NCI-H774 (cell line): ENCODE measurements at regions not wholly inside any gene's neighbourhood (a gene's known extent, or its start where the extent isn't known, plus 50 kb on each side); places are given as distances from the start of the nearest gene placed in this dataset.
"Not testable (repeated sequence)": the region's sequence is repeated elsewhere in the genome, so short reads cannot be mapped to it uniquely, and the experiment has no call there.

ENCODE experiments used
- DNase-seq: peaks from one replicate; lab custom pipeline; 2025; lab: John Stamatoyannopoulos, UW

DNA sequence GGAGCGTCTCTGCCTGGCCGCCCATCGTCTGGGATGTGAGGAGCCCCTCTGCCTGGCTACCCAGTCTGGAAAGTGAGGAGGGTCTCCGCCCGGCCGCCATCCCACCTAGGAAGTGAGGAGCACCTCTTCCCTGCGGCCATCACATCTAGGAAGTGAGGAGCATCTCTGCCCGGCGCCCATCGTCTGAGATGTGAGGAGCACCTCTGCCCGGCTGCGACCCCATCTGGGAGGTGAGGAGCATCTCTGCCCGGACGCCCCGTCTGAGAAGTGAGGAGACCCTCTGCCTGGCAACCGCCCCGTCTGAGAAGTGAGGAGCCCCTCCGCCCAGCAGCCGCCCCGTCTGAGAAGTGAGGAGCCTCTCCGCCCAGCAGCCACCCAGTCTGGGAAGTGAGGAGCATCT, 84.5 kb downstream of the IDS start:
- not testable (repeated sequence) for DNase-seq

DNA sequence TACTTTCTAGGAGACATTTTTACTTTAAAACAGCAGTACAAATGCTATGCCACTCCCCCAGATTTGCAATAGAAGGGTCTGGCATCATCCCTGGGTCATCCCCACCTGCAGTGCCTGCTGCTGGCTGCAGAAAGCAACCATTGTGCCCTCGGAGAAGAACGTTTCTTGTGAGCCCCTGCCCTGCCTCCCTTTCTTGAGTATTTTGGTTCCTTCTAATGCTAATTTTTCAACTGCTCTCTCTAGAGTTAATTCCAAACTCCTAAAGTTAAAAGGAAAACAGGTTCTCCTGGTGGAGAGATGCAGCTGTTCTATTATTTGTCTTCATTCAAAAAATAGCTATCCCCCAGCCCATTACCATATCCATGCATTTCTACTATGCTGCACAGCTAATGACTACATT, 107.1 kb downstream of the IDS start:
- DNase-seq: no peak

DNA sequence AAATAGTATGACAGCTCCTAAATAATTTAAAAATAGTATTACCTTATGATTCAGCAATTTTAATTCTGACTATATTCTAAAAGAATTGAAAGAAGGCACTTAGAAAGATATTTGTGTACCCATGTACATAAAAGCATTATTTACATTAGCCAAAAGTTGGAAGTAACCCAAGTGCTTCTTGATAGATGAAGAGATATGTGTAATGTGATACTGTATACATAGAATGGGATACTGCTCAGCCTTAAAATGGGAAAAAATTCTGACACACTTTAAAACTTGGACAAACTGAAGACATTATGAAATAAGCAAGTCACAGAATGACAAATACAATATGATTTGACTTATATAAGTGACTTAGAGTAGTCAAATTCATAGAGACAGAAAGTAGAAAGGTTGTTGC, 112.2 kb downstream of the IDS start:
- DNase-seq: peak; percentile 4

DNA sequence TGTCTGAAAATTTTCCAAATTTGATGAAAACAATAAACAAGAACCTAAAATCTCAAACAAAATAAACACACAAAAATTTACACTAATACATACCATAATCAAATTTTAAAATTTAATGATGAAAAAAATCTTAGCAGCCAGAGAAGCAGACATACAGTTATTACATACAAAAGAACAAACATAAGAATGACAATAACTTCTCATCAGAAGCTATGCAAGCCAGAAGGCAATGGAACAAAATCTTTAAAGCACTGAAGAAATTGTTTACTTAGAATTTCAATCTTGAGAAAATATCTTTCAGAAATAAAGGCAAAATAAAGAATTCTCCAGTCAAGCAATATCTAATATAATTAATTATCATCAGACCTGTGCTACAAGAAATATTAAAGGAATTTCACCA, 121.3 kb downstream of the IDS start:
- DNase-seq: no peak

DNA sequence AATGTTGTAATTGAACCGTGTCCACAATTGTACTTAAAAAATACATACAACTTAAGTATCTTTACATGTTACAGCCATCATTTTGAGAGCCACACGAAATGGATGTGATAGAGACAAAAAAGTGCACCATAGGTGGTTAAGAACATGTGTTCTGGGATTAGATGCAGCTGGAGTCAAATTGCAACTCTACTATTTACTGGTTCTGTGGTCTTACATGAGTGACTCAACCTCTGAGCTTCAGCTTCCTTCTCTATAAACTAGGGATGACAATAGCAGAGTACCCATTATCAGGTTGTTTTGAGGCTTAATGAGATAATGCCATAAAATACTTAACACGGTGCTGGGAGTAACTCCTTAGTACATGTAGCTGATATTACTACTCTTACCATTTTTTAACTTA, 130.4 kb downstream of the IDS start:
- no peak for DNase-seq

DNA sequence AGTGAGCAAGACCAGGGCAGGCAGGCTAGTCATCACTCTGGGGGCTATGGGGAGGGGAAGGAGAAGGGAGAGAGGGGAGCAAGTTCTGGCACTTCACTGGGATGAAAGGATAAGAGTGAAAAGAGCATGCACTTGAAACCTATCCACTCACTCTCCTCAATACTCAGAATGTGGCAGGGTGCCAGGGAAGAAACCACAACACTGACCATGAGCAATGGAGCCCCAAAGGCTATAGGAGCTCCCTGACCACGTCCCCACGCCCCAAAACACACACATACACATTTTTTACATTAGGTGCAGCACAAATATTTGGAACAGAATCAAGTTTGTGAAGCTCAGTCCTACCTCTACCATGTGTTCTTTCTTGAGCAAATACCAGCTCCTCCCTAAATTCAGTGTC, 132.2 kb downstream of the IDS start:
- no peak for DNase-seq

DNA sequence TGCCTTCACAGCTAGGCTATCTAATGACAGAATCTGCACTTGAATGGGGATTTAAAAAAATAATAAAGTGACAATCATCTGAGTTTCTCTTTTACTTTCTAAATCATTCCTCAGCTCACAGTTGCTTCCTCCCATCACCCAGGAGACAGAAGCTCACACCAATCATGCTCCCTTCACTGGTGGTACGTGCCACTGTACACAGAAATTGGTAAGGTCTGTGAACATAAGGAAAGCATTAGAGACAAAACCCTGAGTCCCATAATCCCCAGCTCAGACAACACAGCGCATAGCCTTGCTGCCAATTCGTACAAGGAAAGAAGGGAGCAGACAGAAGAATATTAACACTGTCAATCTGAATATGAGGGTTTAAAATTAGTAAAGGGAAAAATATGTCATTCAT, 133.1 kb downstream of the IDS start:
- no peak for DNase-seq

DNA sequence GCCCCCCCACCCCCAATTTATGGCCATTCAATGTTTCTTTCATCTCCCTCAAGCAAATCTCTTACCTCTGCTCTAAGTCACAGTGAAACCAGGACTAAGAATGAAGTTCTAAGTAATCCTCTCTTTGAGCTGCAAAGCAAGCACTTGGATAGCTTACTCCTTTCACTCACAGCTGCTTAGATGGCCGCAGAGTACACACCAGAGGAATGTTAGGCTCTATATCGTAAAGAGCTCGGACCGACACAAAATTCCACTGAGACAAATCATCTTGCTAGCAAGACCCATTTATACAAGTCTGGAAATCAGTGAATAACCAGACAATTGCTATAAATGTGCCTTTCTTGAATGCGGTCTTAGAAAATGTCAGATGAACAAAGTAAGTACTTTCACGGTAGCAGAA, 135.0 kb downstream of the IDS start:
- DNase-seq: no peak

DNA sequence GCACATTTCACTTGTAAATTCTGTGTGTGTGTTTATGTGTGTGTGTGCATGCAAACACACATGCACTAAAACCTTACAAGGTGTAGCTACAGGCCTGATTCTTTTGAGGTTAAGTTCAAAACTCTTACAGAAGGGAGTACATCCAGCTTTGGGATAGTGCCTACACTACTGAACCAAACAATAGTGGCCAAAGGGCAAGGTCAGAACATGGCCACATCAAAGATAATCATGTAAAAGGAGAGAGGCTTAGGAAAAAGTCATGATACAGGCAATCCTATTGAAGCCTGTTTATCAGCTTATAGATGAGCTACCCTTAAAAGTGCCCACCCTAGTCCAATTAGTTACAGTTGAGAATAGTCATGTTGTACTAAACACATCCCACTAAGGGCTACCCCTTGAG, 139.6 kb downstream of the IDS start:
- no peak for DNase-seq

DNA sequence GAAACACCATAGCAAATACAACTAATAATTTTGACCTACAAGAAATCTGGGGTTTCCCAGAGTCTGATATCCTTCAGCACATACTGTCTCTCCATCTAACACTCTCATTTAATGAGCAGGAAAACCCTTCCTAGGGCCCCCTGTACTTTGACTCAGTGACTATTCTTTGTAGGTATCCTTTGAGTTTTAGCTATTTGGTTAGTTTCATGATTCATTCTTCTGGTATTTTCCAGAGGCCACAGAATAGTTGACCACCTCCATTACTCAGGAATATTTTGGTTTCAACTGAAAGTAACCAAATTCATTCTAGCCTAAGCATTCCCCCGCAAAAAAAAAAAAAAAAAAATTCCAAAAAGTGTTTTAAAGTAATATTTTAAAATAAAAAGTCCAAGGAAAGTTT, 140.0 kb downstream of the IDS start:
- DNase-seq: no peak

DNA sequence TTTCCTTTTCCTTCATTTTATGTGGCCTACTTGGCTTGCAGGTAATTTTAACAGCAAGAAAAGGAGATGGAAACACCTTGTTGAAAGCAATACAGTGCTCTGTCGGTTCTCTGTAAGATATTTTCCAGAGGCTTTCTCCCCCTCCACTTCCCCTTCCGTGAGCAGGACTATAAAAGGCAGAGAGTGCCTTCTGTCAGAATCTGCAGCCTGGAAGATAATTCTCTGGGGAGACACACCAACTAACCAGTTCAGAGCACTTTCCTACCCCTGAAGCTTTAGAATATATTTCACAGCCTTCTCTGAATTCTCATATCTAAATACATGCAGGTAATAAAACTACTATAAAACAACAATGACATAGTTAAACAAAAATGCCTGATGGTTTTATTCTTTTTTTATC, 141.1 kb downstream of the IDS start:
- no peak for DNase-seq

DNA sequence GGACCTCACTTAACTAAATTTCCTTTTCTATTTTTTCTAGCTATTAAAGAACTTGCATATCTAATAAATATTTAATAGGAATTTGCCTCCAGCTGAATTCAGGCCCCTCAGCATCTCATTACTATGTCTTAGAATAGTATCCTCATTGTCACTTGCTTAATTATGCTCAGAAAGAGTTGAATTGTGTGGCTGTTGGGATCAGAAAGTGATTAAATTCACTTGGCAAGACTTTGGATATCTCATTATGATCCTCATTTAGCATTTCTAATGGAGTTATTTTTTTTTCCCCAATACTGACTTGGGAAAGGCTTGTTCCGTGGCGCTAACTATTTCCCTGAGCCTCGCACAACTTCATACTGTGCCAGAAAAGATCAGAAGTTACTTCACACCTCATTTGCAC, 158.8 kb downstream of the IDS start:
- no peak for DNase-seq

DNA sequence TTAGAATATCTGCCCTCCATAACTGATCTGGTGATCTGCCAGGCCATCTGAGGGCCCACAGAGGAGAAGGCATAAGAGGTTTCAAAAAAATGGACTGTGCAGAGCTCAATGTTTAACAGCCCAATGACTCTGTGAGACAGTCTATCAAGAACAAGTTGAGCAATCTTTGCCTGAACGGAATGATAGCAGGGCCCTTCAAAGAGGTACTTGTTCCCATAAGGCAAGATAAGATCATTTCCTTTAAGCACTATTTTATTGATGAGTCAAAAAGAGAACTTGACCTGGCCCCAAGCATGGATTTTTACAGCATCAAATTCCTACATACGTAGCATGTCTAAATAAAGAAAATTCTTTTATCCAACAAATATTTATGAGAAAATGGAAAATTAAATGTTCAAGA, 182.8 kb downstream of the IDS start:
- DNase-seq: no peak

DNA sequence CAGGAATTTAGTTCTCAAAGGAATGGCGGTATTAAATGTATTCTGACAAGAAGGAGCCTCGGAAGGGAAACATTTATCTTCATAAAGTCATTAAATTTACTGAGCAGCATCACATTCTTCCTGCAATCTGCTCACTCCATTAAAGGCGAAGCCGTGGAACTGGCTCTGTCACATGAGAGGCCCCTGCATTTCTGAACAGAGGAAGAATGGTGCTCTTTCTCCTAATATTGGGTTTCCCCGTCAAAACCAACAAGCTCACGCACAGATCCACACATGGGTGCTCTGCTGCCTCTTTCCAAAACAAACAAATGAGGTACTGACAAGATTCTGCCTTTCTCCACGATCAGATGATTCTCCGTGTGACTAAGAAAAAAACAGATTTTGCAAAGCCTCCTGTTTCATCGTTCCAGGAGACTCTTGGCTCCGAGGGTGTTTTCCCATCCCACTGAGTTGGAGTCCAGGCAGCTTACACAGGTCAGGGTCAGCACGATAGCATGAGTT, 191.2 kb downstream of the IDS start:
- no peak for DNase-seq

DNA sequence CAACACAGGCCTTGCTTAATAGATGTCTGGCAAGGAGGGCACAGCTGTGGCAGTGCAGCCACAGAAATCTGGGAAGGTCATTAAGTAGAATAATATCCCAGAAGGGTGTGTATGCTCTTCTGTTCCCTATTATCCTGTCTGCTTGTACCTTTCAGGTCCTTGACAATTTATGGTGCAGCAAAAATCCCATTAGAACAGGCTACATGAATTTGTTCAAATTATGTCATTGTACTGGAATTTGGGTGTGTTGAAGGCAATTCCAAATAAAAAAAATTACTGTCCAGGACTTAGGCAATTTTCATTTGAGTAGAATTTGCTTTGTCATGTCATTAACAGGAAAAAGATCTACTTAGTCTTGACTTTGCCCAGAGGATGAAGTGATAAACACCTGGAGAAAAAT, 192.1 kb downstream of the IDS start:
- no peak for DNase-seq

DNA sequence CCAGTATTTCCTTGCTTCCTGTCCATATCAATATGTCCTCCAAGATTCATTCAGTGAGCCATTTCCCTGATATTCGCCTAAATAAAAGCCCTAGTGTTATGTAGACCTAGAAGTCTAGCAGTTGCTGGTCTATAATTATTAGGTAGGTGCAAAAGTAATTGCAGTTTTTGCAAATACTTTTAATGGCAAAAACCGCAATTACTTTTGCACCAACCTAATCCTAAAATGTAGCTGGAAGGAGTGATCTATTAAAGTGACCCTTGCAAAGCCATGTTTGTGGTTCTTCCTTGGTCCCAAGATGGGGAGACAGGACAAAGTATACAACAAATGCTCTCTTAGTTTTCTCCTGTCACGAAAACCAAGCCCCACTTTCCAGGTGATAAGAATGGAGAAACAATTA, 193.0 kb downstream of the IDS start:
- DNase-seq: no peak

DNA sequence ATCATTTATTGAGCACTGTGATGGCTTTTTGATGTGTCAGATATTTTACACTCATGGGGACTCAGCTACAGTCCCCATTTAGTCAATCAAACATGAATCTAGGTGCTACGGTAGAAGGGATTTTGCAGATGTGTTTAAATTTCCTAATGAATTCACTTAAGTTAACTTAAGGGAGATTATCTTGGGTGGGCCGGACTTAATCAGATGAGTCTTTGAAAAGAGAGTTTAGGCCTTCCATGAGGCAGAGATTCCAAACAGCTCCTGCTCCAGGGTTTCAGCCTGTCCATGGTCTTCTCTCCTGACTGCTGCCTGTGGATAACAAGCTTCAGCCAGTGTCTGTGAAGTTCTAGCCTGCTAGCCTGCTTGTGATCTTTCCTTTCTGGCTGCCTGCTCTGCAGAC, 202.4 kb downstream of the IDS start:
- no peak for DNase-seq

DNA sequence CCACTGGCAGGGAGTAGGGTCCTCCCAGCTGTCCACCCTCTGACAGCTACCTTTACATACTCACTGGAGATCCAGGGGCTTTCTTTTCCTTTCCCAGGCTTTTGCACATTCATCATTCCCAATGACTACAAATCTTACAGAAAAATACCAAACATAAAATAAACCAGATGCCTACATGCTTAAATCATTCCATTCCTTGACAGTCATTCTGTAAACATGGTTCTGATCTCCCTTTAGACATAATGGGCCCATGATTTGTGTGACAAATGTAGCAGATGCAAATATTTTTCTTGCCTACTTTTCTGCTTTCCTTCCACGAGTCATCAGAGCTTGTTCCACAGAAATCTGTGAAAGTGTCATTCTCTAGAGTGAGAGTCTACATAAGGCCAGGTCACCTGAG, 207.0 kb downstream of the IDS start:
- no peak for DNase-seq

DNA sequence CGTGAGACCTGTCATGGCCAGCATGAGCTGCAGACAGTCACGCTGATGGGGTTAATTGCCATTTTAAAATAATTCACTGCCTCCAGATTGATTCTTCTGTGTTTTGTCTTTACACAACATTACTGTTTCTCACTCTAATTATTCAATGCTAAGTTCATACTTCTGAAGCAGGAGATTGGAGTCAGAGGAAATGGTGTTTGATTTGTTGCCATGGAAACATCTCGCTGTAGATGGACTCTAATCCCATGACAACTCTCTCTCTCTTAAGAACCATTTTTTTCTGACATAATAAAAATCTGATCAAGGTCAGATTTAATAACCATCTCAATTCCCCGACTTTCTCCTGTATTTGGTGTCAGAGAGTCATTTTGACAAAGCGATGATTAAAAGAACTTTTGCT, 209.0 kb downstream of the IDS start:
- DNase-seq: no peak

DNA sequence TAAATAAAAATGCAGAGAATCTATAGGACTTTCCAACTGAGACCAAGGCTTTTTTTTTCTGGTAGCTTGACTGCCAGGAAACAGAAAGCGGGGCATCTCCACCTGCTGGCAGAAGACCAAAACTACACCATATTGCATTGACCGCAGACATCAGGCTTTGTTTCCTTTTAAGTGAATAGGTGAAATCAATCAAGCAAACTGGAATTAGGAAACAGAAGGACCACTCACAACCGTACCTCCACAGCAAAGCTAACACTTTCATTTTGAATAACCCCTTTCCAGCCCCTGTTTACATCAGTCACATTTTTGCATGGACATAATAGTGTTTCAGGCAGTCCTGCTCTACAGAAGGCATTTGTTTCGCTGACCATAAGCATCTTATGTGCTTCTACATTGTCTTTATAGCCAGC, 218.2 kb downstream of the IDS start:
- peak; percentile 45 for DNase-seq

DNA sequence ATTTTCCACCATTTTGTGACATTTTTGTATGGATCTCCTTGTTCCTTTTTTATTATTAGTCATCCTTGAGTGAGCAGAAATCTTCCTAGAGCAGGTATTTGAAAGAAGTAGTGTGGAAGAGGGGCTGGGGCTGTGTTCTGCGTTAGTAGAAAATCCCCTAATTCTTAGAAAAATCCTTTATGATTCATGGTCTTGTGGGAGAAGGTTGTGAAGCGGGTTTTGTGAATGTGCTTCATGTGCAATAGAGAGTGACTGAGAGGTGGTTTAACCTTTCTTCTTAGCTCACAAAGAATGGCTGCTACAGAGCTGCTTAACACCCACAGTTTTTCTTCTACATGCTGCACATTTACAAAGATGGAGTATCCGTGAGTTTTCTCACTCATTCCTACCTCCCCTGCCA, 220.5 kb downstream of the IDS start:
- DNase-seq: no peak

DNA sequence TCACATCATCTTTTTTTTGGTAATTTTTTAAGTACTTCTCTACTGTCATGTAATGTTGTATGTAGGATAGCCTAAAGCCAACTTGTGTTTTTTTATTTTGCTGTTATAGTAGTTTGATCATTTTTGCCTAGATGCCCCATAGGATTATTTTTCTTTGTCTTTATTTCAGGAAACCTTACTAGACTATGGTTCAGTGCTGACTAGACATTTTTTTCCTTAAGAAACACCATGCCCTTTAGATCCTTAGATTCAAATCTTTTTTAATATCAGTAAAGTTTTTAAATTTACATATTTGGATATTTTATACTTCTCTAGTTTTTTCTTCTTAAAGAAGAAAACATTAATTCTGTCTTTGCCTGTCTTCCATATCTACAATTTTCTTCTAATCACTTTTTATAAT, 221.3 kb downstream of the IDS start:
- DNase-seq: no peak

DNA sequence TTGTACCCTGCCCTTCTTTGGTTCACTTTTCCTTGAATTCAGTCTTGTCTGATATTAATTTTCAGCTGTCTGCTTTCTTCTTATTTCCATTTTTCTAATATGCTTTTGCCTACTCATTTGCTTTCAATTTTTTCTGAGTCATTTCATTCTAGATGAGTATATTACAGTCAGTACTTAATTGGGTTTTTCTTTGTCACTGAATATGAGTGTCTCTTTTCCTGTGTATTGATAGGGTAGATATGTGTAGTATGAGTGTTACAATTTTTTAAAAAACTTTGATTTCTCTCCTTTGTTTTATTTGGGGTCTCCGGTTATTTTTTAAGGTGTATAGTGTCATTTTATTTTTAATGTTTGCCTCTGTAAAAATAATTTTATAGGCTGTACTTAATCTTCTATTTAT, 222.2 kb downstream of the IDS start:
- no peak for DNase-seq

DNA sequence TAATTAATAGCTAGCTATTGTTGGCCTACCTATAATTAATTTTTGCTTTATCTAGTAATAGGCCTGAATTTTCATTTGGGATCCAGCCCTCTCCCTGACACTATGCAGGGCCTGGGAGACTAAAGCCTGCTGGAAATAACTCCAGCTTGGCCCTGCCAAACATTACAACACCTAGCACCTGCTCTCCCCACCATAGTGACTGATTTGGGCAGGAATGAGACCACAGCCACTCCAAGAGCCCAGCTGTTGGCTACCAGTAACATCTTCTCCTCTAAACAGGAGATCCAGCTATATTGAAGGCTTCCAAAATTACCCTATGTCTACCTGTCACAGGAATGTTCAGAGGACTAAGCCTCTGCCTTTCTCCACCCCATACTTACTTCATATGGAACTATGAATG, 225.1 kb downstream of the IDS start:
- DNase-seq: no peak

DNA sequence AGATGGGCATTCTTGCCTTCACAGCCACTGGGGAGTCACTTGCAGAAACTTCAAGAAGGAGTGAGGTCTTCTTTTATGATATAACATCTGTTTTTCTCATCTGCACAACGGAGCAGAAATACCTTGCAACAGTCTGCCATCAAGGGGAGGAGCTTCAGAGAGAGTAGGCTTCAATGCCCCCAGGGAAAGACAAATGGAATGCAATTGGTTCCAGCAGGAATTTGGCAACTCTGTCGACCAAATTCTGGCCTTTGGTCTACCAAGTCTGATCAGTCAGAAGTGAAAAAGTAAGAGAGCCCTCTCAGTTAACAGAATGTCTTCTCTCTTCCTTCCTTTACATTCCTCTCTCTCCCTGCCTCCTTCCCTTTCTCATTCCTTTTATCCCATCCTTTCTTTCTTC, 229.3 kb downstream of the IDS start:
- DNase-seq: no peak
